GM12892 (cell line): ENCODE measurements at regions not wholly inside any gene's neighbourhood (a gene's known extent, or its start where the extent isn't known, plus 50 kb on each side); places are given as distances from the start of the nearest gene placed in this dataset.

Experiments
- POLR2A ChIP-seq: IDR thresholded peaks from 2 replicates; pipeline ENCODE4 v1.6.1; 2011; ENCODE audit warnings: low read depth, low read length, control low read depth
- POLR2AphosphoS5 ChIP-seq: IDR thresholded peaks from 2 replicates; pipeline ENCODE4 v1.6.1; 2011; ENCODE audit warnings: low read depth, low read length, control low read depth

DNA sequence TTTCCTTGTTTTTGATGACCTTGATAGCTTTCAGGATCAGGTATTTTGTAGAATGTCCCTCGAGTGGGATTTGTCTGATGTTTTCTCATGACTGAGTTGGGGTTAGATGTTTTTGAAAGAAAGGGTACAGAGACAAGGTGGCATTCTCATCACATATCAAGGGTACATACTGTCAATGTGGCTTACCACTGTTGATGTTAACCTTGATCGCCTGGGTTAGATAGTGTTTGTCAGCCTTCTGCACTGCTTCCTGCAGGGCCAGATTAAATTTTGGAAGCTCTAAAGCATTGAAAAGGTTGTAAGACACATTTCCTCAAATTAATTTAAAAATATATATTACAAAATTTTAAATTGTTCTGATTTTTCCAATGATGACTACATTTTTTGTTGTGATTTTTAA, 287.4 kb upstream of the ACTBL2 start:
- TF ChIP-seq POLR2A (no peak), POLR2AphosphoS5 (no peak)
